SH-SY5Y (cell line): ENCODE measurements at regions not wholly inside any gene's neighbourhood (a gene's known extent, or its start where the extent isn't known, plus 50 kb on each side); places are given as distances from the start of the nearest gene placed in this dataset.

Experiments used
- GATA2 ChIP-seq: IDR thresholded peaks from 2 replicates; pipeline ENCODE4 v1.6.1; 2011; ENCODE audit warnings: mild to moderate bottlenecking, low read depth, low read length
- GATA3 ChIP-seq: IDR thresholded peaks from 2 replicates; pipeline ENCODE4 v1.6.1; 2011; ENCODE audit warnings: low read depth, mild to moderate bottlenecking, low read length, moderate library complexity

DNA sequence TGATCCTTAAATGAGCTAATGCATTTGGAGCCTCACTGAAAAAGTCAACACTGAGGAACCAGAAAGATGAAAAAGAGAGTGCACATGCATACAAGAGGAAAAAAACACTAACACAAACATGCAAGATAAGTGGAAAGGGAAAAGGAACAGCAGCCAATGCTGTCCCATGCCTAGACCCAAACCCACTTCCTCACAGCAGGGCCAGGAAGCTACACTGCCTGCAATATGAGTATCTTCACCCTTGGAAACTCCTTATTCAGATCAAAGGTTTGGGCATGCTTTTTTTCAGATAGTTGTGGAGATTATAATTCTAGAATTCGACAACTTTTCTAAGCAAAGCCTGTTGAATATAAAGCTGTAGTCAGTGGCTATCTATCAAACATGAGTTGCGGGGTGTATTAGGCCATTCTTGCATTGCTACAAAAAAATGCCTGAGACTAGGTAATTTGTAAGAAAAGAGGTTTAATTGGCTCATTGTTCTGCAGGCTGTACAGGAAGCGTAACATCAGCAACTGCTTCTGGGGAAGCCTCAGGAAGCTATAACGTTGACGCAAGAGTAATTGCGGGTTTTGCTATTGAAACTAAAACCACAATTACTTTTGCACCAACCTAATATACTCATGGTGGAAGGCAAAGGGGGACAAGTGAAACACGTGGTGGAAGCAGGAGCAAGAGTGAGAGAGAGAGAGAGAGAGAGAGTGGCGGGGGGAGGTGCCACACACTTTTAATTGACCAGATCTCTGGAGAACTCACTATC, 138.2 kb downstream of the MBD2 start:
- no peak for TF ChIP-seq GATA2
- TF ChIP-seq GATA3, result no peak
